HG03103 (cell line): ENCODE measurements at regions not wholly inside any gene's neighbourhood (a gene's known extent, or its start where the extent isn't known, plus 50 kb on each side); places are given as distances from the start of the nearest gene placed in this dataset.

Source experiments
- ATAC-seq: cut with Tn5 transposase; IDR thresholded peaks from one replicate; pipeline ENCODE4 v1.9.1; 2021; ENCODE audit warnings: low read depth; ENCODE audit not compliant: unreplicated experiment

GRCh38 chr2:234309431-234309830 is 187.4 kb downstream of the ARL4C start:
- no peak for ATAC-seq

GRCh38 chr2:234308813-234309195 is 188.1 kb downstream of the ARL4C start:
- ATAC-seq = peak; percentile 84

GRCh38 chr2:234308073-234308812 is 188.6 kb downstream of the ARL4C start:
- no peak for ATAC-seq

GRCh38 chr2:234307322-234307961 is 189.4 kb downstream of the ARL4C start:
- no peak for ATAC-seq

- no peak for ATAC-seq
Measured at GRCh38 chr2:234306426-234307173, 190.3 kb downstream of the ARL4C start.

- no peak for ATAC-seq
Measured at GRCh38 chr2:234305846-234306245, 191.0 kb downstream of the ARL4C start.

GRCh38 chr2:234304950-234305349 is 191.9 kb downstream of the ARL4C start:
- ATAC-seq = no peak

- no peak for ATAC-seq
Measured at GRCh38 chr2:234302664-234302991, 194.3 kb downstream of the ARL4C start.

- no peak for ATAC-seq
Measured at GRCh38 chr2:234300932-234301823, 195.7 kb downstream of the ARL4C start.

GRCh38 chr2:234300391-234300925 is 196.4 kb downstream of the ARL4C start:
- ATAC-seq = no peak

- ATAC-seq = no peak
Measured at GRCh38 chr2:234298918-234299317, 198.0 kb downstream of the ARL4C start.

- ATAC-seq = no peak
Measured at GRCh38 chr2:234296991-234297390, 199.9 kb downstream of the ARL4C start.

- ATAC-seq = no peak
Measured at GRCh38 chr2:234293973-234294372, 202.9 kb downstream of the ARL4C start.

- no peak for ATAC-seq
Measured at GRCh38 chr2:234292962-234293243, 204.0 kb downstream of the ARL4C start.

GRCh38 chr2:234292205-234292961 is 204.5 kb downstream of the ARL4C start:
- ATAC-seq = peak; percentile 40

GRCh38 chr2:234291765-234292204 is 205.1 kb downstream of the ARL4C start:
- peak; percentile 7 for ATAC-seq

- peak; percentile 48 for ATAC-seq
Measured at GRCh38 chr2:234290671-234291070, 206.2 kb downstream of the ARL4C start.

GRCh38 chr2:234289834-234290590 is 206.9 kb downstream of the ARL4C start:
- peak; percentile 0 for ATAC-seq

- no peak for ATAC-seq
Measured at GRCh38 chr2:234288974-234289455, 207.9 kb downstream of the ARL4C start.
